HL-60 (cell line): ENCODE measurements at regions not wholly inside any gene's neighbourhood (a gene's known extent, or its start where the extent isn't known, plus 50 kb on each side); places are given as distances from the start of the nearest gene placed in this dataset.

Experiments
- DNase-seq, 2 experiments: peaks; one replicate each; pipeline ENCODE4 v3.0.0-alpha.2; 2010 to 2020; ENCODE audit warnings: low read depth in 1 of 2, low spot score in 1 of 2
- H3K27ac ChIP-seq: fragments of 250-450 bp; sonication (Bioruptor Pico); replicated peaks from 2 replicates; pipeline ENCODE4 v1.5.1; 2020; ENCODE audit warnings: mild to moderate bottlenecking, moderate library complexity
- H3K27me3 ChIP-seq: fragments of 250-450 bp; sonication (Bioruptor Pico); 2 replicates; pipeline ENCODE4 v1.5.1; 2021; ENCODE audit warnings: mild to moderate bottlenecking, moderate library complexity; ENCODE audit not compliant: insufficient read depth, poor library complexity, severe bottlenecking
- H3K4me3 ChIP-seq: replicated peaks from 2 replicates; pipeline ENCODE4 v1.5.1; 2011; ENCODE audit warnings: mild to moderate bottlenecking, control low read depth, low read length; ENCODE audit not compliant: insufficient read depth
- GABPA ChIP-seq: IDR thresholded peaks from 2 replicates; pipeline ENCODE4 v1.6.1; 2012; ENCODE audit warnings: low read depth
- POLR2AphosphoS5 ChIP-seq: IDR thresholded peaks from 2 replicates; pipeline ENCODE4 v1.6.1; 2012; ENCODE audit warnings: low read depth
- REST ChIP-seq: IDR thresholded peaks from 2 replicates; pipeline ENCODE4 v1.6.1; 2012; ENCODE audit warnings: low read depth; ENCODE audit not compliant: insufficient replicate concordance
- SPI1 ChIP-seq: IDR thresholded peaks from 2 replicates; pipeline ENCODE4 v1.6.1; 2012; ENCODE audit warnings: low read depth, mild to moderate bottlenecking, borderline replicate concordance
- TF ChIP-seq, protein P1 (sequence below): IDR thresholded peaks from one replicate; pipeline ENCODE4 v1.5.1; 2011; ENCODE audit warnings: low read length, control low read depth, inconsistent platforms; ENCODE audit not compliant: insufficient read depth

GRCh38 chr1:71262970-71263369, 182.1 kb upstream of the ZRANB2 start:
- H3K27me3 ChIP-seq = no peaks in the 10 kb centered on the region
- no peak for DNase-seq
- H3K27ac ChIP-seq = no peak overlapping the region
- TF ChIP-seq REST (no peak), SPI1 (no peak), GABPA (no peak), POLR2AphosphoS5 (no peak)
- TF ChIP-seq, protein P1, sequence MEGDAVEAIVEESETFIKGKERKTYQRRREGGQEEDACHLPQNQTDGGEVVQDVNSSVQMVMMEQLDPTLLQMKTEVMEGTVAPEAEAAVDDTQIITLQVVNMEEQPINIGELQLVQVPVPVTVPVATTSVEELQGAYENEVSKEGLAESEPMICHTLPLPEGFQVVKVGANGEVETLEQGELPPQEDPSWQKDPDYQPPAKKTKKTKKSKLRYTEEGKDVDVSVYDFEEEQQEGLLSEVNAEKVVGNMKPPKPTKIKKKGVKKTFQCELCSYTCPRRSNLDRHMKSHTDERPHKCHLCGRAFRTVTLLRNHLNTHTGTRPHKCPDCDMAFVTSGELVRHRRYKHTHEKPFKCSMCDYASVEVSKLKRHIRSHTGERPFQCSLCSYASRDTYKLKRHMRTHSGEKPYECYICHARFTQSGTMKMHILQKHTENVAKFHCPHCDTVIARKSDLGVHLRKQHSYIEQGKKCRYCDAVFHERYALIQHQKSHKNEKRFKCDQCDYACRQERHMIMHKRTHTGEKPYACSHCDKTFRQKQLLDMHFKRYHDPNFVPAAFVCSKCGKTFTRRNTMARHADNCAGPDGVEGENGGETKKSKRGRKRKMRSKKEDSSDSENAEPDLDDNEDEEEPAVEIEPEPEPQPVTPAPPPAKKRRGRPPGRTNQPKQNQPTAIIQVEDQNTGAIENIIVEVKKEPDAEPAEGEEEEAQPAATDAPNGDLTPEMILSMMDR = no peak
- no peak overlapping the region for H3K4me3 ChIP-seq

DNA sequence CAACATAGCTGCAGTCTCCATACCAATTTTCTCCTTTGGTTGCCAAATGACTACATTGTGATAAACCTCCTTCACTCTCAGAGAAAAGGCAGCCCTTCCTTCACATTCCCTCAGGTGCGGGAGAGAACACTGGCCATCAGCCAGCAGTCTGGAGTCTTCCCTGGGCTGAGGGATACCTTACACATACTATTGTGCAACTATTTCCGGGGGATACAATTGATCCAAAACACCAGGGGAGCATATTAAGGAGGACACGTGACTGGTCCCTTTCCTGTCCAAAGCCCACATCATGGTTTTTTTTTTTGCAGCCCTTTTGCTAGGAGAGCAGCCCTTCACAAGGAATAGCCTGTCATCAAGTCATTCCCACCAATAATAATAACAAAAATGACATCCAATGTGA, 172.1 kb upstream of the ZRANB2 start:
- TF ChIP-seq REST (no peak), POLR2AphosphoS5 (no peak), GABPA (no peak), SPI1 (no peak)
- TF ChIP-seq, protein P1 = no peak
- Histone ChIP-seq H3K4me3 (no peak overlapping the region), H3K27me3 (no peaks in the 10 kb centered on the region), H3K27ac (no peak overlapping the region)
- DNase-seq = no peak

GRCh38 chr1:71245246-71245645, 164.4 kb upstream of the ZRANB2 start:
- Histone ChIP-seq H3K4me3 (no peak overlapping the region), H3K27me3 (no peaks in the 10 kb centered on the region), H3K27ac (no peak overlapping the region)
- TF ChIP-seq GABPA (no peak), REST (no peak), POLR2AphosphoS5 (no peak)
- TF ChIP-seq, protein P1 = no peak
- no peak for DNase-seq
